ENCODE measurements at regions not wholly inside any gene's neighbourhood (a gene's known extent, or its start where the extent isn't known, plus 50 kb on each side); places are given as distances from the start of the nearest gene placed in this dataset.

- H3K4me3 ChIP-seq (ENCODE audit: low read depth, low read length), result no peak overlapping the region
- DNase-seq (ENCODE audit: low read depth), result no peak
- no peak for TF ChIP-seq CTCF (conservative IDR thresholded peaks at IDR 0.05; ENCODE audit: low read depth, low read length)
Observed at GRCh38 chr10:35949811-35950211, 307.7 kb upstream of the FZD8 start.

DNA sequence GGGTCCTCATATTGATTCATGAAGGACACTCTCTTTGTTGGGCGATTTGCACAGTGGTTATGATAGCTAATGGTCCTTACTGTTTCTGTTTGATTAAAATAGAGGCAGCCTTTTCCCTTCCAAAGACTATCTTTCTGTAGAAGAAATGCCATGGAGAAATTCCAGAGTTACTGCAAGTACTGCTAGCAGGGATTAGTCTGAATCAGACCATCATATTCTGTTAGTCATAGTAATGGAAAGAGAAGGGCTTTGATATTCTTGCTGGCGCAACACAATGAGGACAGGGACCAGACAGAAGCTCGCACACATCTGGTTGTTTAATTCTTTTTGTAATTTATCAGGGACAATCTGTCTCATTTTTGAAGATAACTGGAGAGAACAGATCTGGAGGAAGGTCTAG lies 304.5 kb upstream of the FZD8 start:
- no peak for TF ChIP-seq CTCF (conservative IDR thresholded peaks at IDR 0.05; ENCODE audit: low read depth, low read length)
- H3K4me3 ChIP-seq (ENCODE audit: low read depth, low read length), result no peak overlapping the region
- no peak for DNase-seq (ENCODE audit: low read depth)

GRCh38 chr10:35942057-35942456 lies 300.0 kb upstream of the FZD8 start:
- no peak for DNase-seq (ENCODE audit: low read depth)
- TF ChIP-seq CTCF (conservative IDR thresholded peaks at IDR 0.05; ENCODE audit: low read depth, low read length), result no peak
- no peak overlapping the region for H3K4me3 ChIP-seq (ENCODE audit: low read depth, low read length)

DNA sequence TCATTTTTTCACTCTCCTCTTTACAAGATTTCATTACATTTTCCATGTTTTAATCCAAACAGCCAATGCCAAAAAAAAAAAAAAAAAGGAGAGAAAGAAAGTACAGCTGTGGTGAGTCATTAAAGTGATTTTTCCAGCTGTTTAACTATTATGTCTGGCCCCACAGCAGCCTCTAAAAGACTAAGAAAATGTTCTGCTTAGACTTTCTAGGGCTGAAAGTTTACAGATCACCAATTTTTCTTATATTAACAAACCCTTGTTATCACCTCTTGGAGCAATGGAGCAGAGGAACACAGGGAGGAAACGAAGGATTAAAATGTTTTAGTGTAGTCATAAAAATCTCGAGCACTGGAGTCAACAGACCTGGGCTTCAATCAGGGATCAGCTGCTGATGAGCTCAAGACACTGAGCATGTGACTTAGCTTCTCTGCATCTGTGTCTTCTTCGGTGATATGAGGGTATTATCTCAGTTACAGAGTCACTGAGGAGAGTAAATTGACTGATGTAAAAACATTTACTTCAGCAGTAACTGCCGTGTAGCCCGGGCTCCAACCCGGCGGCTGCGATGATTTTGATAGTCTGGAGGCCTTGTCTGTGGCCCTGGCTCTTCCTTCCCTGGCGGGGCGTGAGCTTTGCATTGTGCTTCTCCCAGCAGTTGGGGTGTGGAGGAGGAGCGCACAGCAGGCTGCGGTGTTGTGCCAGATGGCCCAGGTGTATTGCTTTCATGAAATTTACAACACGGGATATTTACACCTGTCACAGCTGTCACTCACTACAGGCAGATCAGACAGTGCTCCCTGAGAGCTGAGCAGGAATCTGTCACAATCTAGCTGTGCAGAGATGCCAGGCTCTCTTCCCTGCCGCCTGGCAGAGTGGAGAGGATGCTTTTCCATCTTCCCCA lies 298.3 kb upstream of the FZD8 start:
- H3K4me3 ChIP-seq (ENCODE audit: low read depth, low read length), result no peak overlapping the region
- no peak for TF ChIP-seq CTCF (conservative IDR thresholded peaks at IDR 0.05; ENCODE audit: low read depth, low read length)
- no peak for DNase-seq (ENCODE audit: low read depth)

- H3K4me3 ChIP-seq (ENCODE audit: low read depth, low read length), result no peak overlapping the region
- no peak for DNase-seq (ENCODE audit: low read depth)
- TF ChIP-seq CTCF (conservative IDR thresholded peaks at IDR 0.05; ENCODE audit: low read depth, low read length), result no peak
Observed at GRCh38 chr10:35938160-35938559, 296.1 kb upstream of the FZD8 start.

GRCh38 chr10:35937546-35937945 lies 295.4 kb upstream of the FZD8 start:
- no peak for DNase-seq (ENCODE audit: low read depth)
- no peak for TF ChIP-seq CTCF (conservative IDR thresholded peaks at IDR 0.05; ENCODE audit: low read depth, low read length)

DNA sequence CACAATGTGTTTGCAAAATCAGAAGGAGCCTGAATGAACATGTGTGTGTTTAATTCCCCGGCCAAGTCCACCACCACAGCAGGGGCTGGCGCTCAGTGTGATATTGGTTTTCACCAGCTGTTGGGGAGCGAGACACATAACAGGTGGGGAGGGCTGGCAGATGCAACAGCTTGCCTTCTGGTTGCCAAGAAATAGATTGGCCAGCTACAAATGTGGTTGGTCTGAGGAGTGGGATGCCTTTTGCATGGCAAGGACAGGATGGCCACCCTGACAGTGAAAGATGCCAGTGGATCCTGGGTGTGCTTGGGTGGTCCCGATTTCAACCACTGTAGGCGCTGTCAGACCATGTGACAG lies 292.5 kb upstream of the FZD8 start:
- no peak for TF ChIP-seq CTCF (conservative IDR thresholded peaks at IDR 0.05; ENCODE audit: low read depth, low read length)
- no peak for DNase-seq (ENCODE audit: low read depth)
- no peak overlapping the region for H3K4me3 ChIP-seq (ENCODE audit: low read depth, low read length)

More at GRCh38 chr10:35937546-35937945, 295.4 kb upstream of the FZD8 start:
- no peak overlapping the region for H3K4me3 ChIP-seq (ENCODE audit: low read depth, low read length)
